Heart left ventricle (tissue), 16 donors: ENCODE measurements at regions not wholly inside any gene's neighbourhood (a gene's known extent, or its start where the extent isn't known, plus 50 kb on each side); places are given as distances from the start of the nearest gene placed in this dataset.

Source experiments
- ATAC-seq, 4 donors: fragments of 200-7000 bp; cut with Tn5 transposase; one replicate each; pipeline ENCODE4 v1.9.1; 2020 to 2022; ENCODE audit warnings: moderate library complexity in 4 of 4, mild to moderate bottlenecking in 3 of 4, moderate number of reproducible peaks in 1 of 4
- DNase-seq, 5 donors: peaks; one replicate each; pipeline ENCODE4 v3.0.0-alpha.2; 2020
- H3K27ac ChIP-seq, 12 donors: fragments of 200-600 bp; sonication (generic) in 4 of 12; one replicate each; pipeline versions ENCODE4 v1.5.0 to v1.8.0; 2016 to 2022; ENCODE audit warnings: mild to moderate bottlenecking in 2 of 12
- H3K27me3 ChIP-seq, 9 donors: fragments of 200-600 bp; sonication (generic) in 2 of 9; one replicate each; pipeline versions ENCODE4 v1.5.1 to v1.8.0; 2016 to 2022; ENCODE audit warnings: mild to moderate bottlenecking in 3 of 9
- H3K36me3 ChIP-seq, 9 donors: fragments of 200-600 bp; sonication (generic) in 2 of 9; one replicate each; pipeline versions ENCODE4 v1.5.0 to v1.8.0; 2018 to 2022; ENCODE audit warnings: mild to moderate bottlenecking in 2 of 9
- H3K4me1 ChIP-seq, 12 donors: fragments of 200-600 bp; sonication (generic) in 4 of 12; one replicate each; pipeline versions ENCODE4 v1.5.0 to v1.8.0; 2016 to 2022; ENCODE audit warnings: mild to moderate bottlenecking in 3 of 12
- H3K4me3 ChIP-seq, 12 donors: fragments of 200-600 bp; sonication (generic) in 4 of 12; one replicate each; pipeline versions ENCODE4 v1.5.0 to v1.8.0; 2017 to 2022; ENCODE audit warnings: mild to moderate bottlenecking in 9 of 12, moderate library complexity in 4 of 12
- H3K9me3 ChIP-seq, 12 donors: fragments of 200-600 bp; sonication (generic) in 4 of 12; one replicate each; pipeline versions ENCODE4 v1.5.0 to v1.8.0; 2016 to 2022; ENCODE audit warnings: mild to moderate bottlenecking in 1 of 12
- POLR2A ChIP-seq, 2 donors: fragments of 450-650 bp; IDR thresholded peaks; one replicate each; pipeline ENCODE4 v1.6.1; 2017; ENCODE audit warnings: antibody characterized with exemption in 2 of 2, mild to moderate bottlenecking in 2 of 2, moderate library complexity in 2 of 2
- WGBS, 4 donors: extraction: QIAGEN DNeasy Blood & Tissue Kit in 2 of 4; methylation state at CpG; one replicate each; pipeline versions ENCODE4 v1.1.5 to v1.1.7; 2013 to 2018; 5-methylcytosine and 5-hydroxymethylcytosine counted together
- intact Hi-C, 10 donors: fragments of 100-400 bp; cut with DNase I; formaldehyde crosslinking; loops; one replicate each; pipeline versions ENCODE4 v1.11.1 to v1.14.2; 2022
- TF ChIP-seq, protein P1 (sequence below), 12 donors: fragments of 200-600 bp; sonication (generic) in 4 of 12; IDR thresholded peaks; one replicate each; pipeline versions ENCODE4 v1.5.0 to v1.8.0; 2018 to 2022; ENCODE audit warnings: antibody characterized with exemption in 12 of 12, mild to moderate bottlenecking in 5 of 12
- donor health status: ischemic (EF 13 %, LVEDD 7.1; RV severe dilation, severe dysfunction).
- donor health status: healthy with polysubstance abuse.
- donor health status: DM: no; HTN: yes; CAD: no.
- donor health status: DM: no; HTN: no; CAD: no.
- donor health status: ischemic (EF 25% LVEDD 6.9; RV normal size, moderate dysfunction).
- donor health status: ischemic (EF 25% LVEDD 5.7; RV mildly dilated, moderate dysfunction).
- donor health status: healthy.
- donor health status: DM: yes; HTN: yes; CAD: no.
- donor health status: ischemic (EF 35%, LVEDD 5.7; RV mildly dilated, moderate dysfunction).
- donor health status: nonischemic (EF 11% LVEDD 7.7; RV severe dilation, severe dysfunction).
- donor health status: DM: yes; HTN: yes; CAD: no.
- donor health status: PGD.
- donor health status: ischemic (EF 29% LVEDD 5.4; RV normal size, mild dysfunction).
- donor health status: nonischemic (EF 23%, LVEDD 6.1; RV moderate dilation, normal function).

DNA sequence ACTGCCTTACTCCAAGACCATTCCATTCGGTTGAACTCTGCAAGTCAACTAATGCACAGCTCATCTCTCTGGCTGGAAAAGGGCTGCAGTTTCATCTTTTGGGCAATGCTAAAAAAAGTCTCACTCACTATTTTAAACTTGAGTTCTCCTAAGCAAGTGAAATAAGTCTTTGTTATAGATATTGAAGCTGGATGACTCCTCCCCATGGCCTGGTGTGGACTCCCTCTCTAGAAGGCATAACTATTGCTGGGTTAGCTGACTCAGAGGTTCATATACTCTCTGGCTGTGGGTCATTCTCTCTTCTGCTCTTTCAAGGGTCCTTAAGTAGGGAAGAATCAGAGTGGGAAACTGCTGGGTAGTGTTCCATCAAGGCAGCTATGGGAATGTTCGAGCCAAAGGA, 88.0 kb downstream of the XCL2 start:
- H3K36me3 ChIP-seq: no peaks in the 10 kb centered on the region
- TF ChIP-seq, protein P1, sequence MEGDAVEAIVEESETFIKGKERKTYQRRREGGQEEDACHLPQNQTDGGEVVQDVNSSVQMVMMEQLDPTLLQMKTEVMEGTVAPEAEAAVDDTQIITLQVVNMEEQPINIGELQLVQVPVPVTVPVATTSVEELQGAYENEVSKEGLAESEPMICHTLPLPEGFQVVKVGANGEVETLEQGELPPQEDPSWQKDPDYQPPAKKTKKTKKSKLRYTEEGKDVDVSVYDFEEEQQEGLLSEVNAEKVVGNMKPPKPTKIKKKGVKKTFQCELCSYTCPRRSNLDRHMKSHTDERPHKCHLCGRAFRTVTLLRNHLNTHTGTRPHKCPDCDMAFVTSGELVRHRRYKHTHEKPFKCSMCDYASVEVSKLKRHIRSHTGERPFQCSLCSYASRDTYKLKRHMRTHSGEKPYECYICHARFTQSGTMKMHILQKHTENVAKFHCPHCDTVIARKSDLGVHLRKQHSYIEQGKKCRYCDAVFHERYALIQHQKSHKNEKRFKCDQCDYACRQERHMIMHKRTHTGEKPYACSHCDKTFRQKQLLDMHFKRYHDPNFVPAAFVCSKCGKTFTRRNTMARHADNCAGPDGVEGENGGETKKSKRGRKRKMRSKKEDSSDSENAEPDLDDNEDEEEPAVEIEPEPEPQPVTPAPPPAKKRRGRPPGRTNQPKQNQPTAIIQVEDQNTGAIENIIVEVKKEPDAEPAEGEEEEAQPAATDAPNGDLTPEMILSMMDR (IDR thresholded peaks at IDR 0.05): no peak
- TF ChIP-seq POLR2A (IDR thresholded peaks at IDR 0.05): no peak
- H3K4me3 ChIP-seq: no peak overlapping the region
- DNase-seq (no peak), ATAC-seq (no peak)
- WGBS, 4 donors: 88 to 93% (median 90%) methylated on average over 2 of the region's 2 CpGs
- intact Hi-C loops: no loop called here
- H3K4me1 ChIP-seq: no peaks in the 10 kb centered on the region
- no peak overlapping the region for H3K27ac ChIP-seq
- no peaks in the 10 kb centered on the region for H3K27me3 ChIP-seq
- H3K9me3 ChIP-seq: peaks cover 0 to 23% (median 8%) of the 10 kb centered on the region in 12 donors

DNA sequence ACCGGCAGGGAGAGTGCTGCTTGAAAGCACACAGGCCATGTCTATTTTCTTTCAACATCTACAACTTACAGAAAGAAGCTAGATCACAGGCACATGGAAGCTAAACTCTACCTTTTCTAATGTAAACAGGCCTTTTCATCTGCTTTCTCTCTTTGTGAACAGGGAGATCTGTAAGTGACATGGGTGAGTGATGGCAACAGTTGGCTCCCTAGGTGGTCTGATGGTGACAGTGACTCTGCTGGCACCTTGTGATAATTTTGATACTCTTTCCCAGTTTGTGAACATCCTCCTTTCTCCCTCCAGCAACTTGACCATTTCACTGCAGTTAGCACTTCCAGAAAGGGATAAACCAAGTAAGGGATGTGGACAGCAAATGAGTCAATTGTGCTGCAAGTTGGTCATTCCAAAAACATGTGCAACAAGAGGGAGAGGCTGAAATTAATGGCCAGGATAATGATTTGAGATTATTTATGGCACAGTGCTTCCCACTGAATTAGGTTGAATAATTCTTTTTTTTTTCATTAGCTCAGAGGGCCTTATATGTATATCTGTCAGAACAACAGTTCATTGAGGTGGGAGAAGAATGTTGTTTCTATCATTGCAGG, 89.5 kb downstream of the XCL2 start:
- no peak for TF ChIP-seq POLR2A (IDR thresholded peaks at IDR 0.05)
- TF ChIP-seq, protein P1 (IDR thresholded peaks at IDR 0.05): no peak
- no peak for DNase-seq
- Histone ChIP-seq H3K4me1 (no peaks in the 10 kb centered on the region), H3K4me3 (no peak overlapping the region), H3K9me3 (peaks cover 0 to 22% (median 8%) of the 10 kb centered on the region in 12 donors), H3K27me3 (no peaks in the 10 kb centered on the region), H3K27ac (no peak overlapping the region), H3K36me3 (no peaks in the 10 kb centered on the region)
- WGBS, 4 donors: 43 to 77% (median 70%) methylated on average over 1 of the region's 1 CpG
- intact Hi-C loops: no loop called here
- no peak for ATAC-seq

- WGBS, 4 donors: 88 to 97% (median 93%) methylated on average over 4 of the region's 4 CpGs
- intact Hi-C loops: no loop called here
- Histone ChIP-seq H3K27ac (no peak overlapping the region), H3K9me3 (peaks cover 0 to 19% (median 8%) of the 10 kb centered on the region in 12 donors), H3K4me3 (no peak overlapping the region), H3K4me1 (no peaks in the 10 kb centered on the region), H3K27me3 (no peaks in the 10 kb centered on the region), H3K36me3 (no peaks in the 10 kb centered on the region)
- DNase-seq (no peak), ATAC-seq (no peak)
- TF ChIP-seq POLR2A (IDR thresholded peaks at IDR 0.05): no peak
- TF ChIP-seq, protein P1 (IDR thresholded peaks at IDR 0.05): no peak
These were observed 90.7 kb downstream of the XCL2 start for GRCh38 chr1:168453056-168453455.

- H3K27me3 ChIP-seq: no peaks in the 10 kb centered on the region
- H3K9me3 ChIP-seq: peaks cover 0 to 18% (median 8%) of the 10 kb centered on the region in 12 donors
- no peak overlapping the region for H3K4me3 ChIP-seq
- no peak for DNase-seq
- no peak for ATAC-seq
- no peaks in the 10 kb centered on the region for H3K36me3 ChIP-seq
- no peak overlapping the region for H3K27ac ChIP-seq
- intact Hi-C loops: no loop called here
- 61 to 89% (median 75%) methylated on average over 1 of the region's 1 CpG for WGBS, 4 donors
- no peaks in the 10 kb centered on the region for H3K4me1 ChIP-seq
- TF ChIP-seq POLR2A (IDR thresholded peaks at IDR 0.05): no peak
- TF ChIP-seq, protein P1 (IDR thresholded peaks at IDR 0.05): no peak
These were observed 91.5 kb downstream of the XCL2 start for GRCh38 chr1:168452329-168452728.
